Ovary (tissue), 3 donors: ENCODE measurements at regions not wholly inside any gene's neighbourhood (a gene's known extent, or its start where the extent isn't known, plus 50 kb on each side); places are given as distances from the start of the nearest gene placed in this dataset.

Experiments used
- CTCF ChIP-seq, 3 donors: fragments of 450-650 bp in 2 of 3; fragments of 200-600 bp in 1 of 3; IDR thresholded peaks; one replicate each; pipeline versions ENCODE4 v1.5.1 to v1.8.0; 2016 to 2022; ENCODE audit warnings: antibody characterized with exemption in 3 of 3, mild to moderate bottlenecking in 1 of 3
- POLR2A ChIP-seq: fragments of 450-650 bp; IDR thresholded peaks from one replicate; pipeline ENCODE4 v1.6.1; 2017; ENCODE audit warnings: antibody characterized with exemption, mild to moderate bottlenecking, moderate library complexity
- donor health status: DM: no; HTN: no; CAD: no.

DNA sequence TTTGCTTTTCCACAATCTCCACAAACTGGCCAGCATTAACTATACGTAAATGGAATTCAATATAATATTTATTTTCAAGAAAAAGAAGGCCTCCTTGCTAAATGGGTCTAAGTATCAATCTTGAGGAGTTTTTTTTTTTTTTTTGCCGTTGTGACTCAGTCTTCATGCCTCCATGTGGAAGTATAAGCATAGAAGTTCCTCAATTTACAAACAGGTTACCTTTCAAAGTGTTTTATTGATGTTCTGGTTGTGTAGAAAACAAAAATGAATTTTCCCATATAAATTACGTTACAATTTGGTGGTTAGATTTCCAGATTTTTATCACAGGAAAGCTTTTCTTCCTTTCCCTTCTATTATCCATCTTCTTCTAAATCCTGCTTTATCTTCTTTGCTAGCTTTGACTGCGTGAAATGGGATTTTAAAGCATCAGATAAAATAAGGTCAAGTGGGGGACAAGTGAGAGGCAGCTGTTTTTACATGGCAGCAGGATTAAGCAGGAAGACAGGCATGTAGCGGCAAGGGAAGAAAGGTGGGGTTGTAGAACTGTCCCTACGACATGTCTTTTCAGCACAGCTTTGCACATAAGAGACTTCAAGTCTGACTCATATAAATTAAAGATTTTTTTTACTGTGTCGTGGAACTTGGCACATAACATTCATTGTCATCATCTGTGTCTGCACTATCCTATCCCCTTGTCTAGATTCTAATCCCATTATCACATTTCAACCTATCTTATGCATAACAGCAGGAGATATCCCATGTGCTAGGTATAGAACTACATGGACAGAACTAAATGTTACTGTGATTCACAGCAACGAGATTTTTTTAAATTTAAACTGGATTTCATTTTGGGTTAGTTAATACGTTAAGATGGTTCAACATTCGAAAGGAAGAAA is 135.3 kb upstream of the FAM3C start:
- TF ChIP-seq CTCF (IDR thresholded peaks at IDR 0.05), result no peak
- no peak for TF ChIP-seq POLR2A
